Adrenal gland (tissue), 9 donors: ENCODE measurements at regions not wholly inside any gene's neighbourhood (a gene's known extent, or its start where the extent isn't known, plus 50 kb on each side); places are given as distances from the start of the nearest gene placed in this dataset.
A peak's percentile ranks its signal among the peaks of the same experiment; 100 is the strongest.

ENCODE experiments used
- DNase-seq, 7 donors: peaks; one replicate each; pipeline ENCODE4 v3.0.0-alpha.2; 2019 to 2020
- H3K27ac ChIP-seq, 5 donors: fragments of 200-600 bp; sonication (generic) in 4 of 5; 1 replicate in 3 of 5; 2 replicates in 2 of 5; pipeline versions ENCODE4 v1.5.1 to v1.8.0; 2016 to 2020; ENCODE audit warnings: mild to moderate bottlenecking in 1 of 5
- H3K27me3 ChIP-seq: fragments of 200-600 bp; 2 replicates; pipeline ENCODE4 v1.8.0; 2021
- H3K36me3 ChIP-seq, 2 donors: fragments of 200-600 bp; replicated peaks in 1 of 2; 1 replicate in 1 of 2; 2 replicates in 1 of 2; pipeline versions ENCODE4 v1.5.1 to v1.8.0; 2018 to 2022
- H3K4me1 ChIP-seq, 2 donors: fragments of 200-600 bp; replicated peaks in 1 of 2; 1 replicate in 1 of 2; 2 replicates in 1 of 2; pipeline versions ENCODE4 v1.5.1 to v1.8.0; 2018 to 2021
- H3K4me3 ChIP-seq, 4 donors: fragments of 200-600 bp; sonication (generic) in 3 of 4; one replicate each; pipeline ENCODE4 v1.5.1; 2016 to 2018
- H3K9me3 ChIP-seq, 3 donors: fragments of 200-600 bp; sonication (generic) in 1 of 3; replicated peaks in 1 of 3; 1 replicate in 2 of 3; 2 replicates in 1 of 3; pipeline versions ENCODE4 v1.5.1 to v1.8.0; 2016 to 2021
- CTCF ChIP-seq, 6 experiments: fragments of 450-650 bp in 4 of 6; fragments of 200-600 bp in 2 of 6; sonication (generic) in 1 of 6; IDR thresholded peaks; 1 replicate in 5 of 6; 2 replicates in 1 of 6; pipeline versions ENCODE4 v1.5.1 to v1.8.0; 2016 to 2021; ENCODE audit warnings: antibody characterized with exemption in 6 of 6, mild to moderate bottlenecking in 2 of 6, moderate library complexity in 1 of 6
- POLR2A ChIP-seq, 2 donors: fragments of 450-650 bp; IDR thresholded peaks; one replicate each; pipeline ENCODE4 v1.6.1; 2017; ENCODE audit warnings: antibody characterized with exemption in 2 of 2, mild to moderate bottlenecking in 2 of 2, moderate library complexity in 1 of 2
- WGBS, 4 donors: extraction: QIAGEN DNeasy Blood & Tissue Kit in 2 of 4; methylation state at CpG; one replicate each; pipeline versions ENCODE4 v1.1.5 to v1.1.7; 2013 to 2017; 5-methylcytosine and 5-hydroxymethylcytosine counted together
- intact Hi-C, 2 donors: fragments of 100-400 bp; cut with DNase I; formaldehyde crosslinking; loops; one replicate each; pipeline versions ENCODE4 v1.14.1 to v1.15.0; 2022 to 2023
- donor health status: healthy with polysubstance abuse.
- donor health status: Bipolar disorder and iron deficiency.
- donor health status: DM: yes; HTN: yes; CAD: no.
- donor health status: DM: no; HTN: no; CAD: no.
- donor health status: DM: no; HTN: no; CAD: no.

GRCh38 chr3:40915346-40915865 is 283.9 kb upstream of the CTNNB1 start:
- WGBS, 4 donors = 87 to 91% (median 90%) methylated on average over 6 of the region's 6 CpGs
- intact Hi-C loops = no loop called here
- no peaks in the 10 kb centered on the region for H3K4me1 ChIP-seq
- no peaks in the 10 kb centered on the region for H3K9me3 ChIP-seq
- no peak for DNase-seq
- TF ChIP-seq POLR2A (IDR thresholded peaks at IDR 0.05) (no peak), CTCF (IDR thresholded peaks at IDR 0.05) (no peak)
- no peak overlapping the region for H3K4me3 ChIP-seq
- H3K27me3 ChIP-seq = no peaks in the 10 kb centered on the region
- no peaks in the 10 kb centered on the region for H3K36me3 ChIP-seq
- H3K27ac ChIP-seq = no peak overlapping the region

GRCh38 chr3:40920041-40920440 is 279.3 kb upstream of the CTNNB1 start:
- TF ChIP-seq POLR2A (IDR thresholded peaks at IDR 0.05) (no peak), CTCF (IDR thresholded peaks at IDR 0.05) (no peak)
- no peaks in the 10 kb centered on the region for H3K36me3 ChIP-seq
- H3K27me3 ChIP-seq = no peaks in the 10 kb centered on the region
- WGBS, 4 donors = 50 to 71% (median 60%) methylated on average over 2 of the region's 2 CpGs
- peak in 2 of 7 donors; percentile 33 to 39 for DNase-seq
- H3K4me3 ChIP-seq = no peak overlapping the region
- intact Hi-C loops = no loop called here
- no peaks in the 10 kb centered on the region for H3K9me3 ChIP-seq
- H3K27ac ChIP-seq = no peak overlapping the region
- peaks cover 0 to 4% of the 10 kb centered on the region in 2 donors for H3K4me1 ChIP-seq

- Histone ChIP-seq H3K4me1 (peaks cover 0 to 4% of the 10 kb centered on the region in 2 donors), H3K27me3 (no peaks in the 10 kb centered on the region), H3K27ac (no peak overlapping the region), H3K4me3 (no peak overlapping the region), H3K36me3 (no peaks in the 10 kb centered on the region), H3K9me3 (no peaks in the 10 kb centered on the region)
- intact Hi-C loops = no loop called here
- WGBS, 4 donors = 77 to 81% (median 80%) methylated on average over 3 of the region's 3 CpGs
- no peak for DNase-seq
- TF ChIP-seq CTCF (IDR thresholded peaks at IDR 0.05) = no peak
- no peak for TF ChIP-seq POLR2A (IDR thresholded peaks at IDR 0.05)
These were observed 278.1 kb upstream of the CTNNB1 start for GRCh38 chr3:40921251-40921650.

GRCh38 chr3:40923143-40923542 is 276.2 kb upstream of the CTNNB1 start:
- no peak overlapping the region for H3K27ac ChIP-seq
- H3K4me3 ChIP-seq = no peak overlapping the region
- peaks cover 0 to 4% of the 10 kb centered on the region in 2 donors for H3K4me1 ChIP-seq
- WGBS, 4 donors = 84 to 94% (median 89%) methylated on average over 4 of the region's 4 CpGs
- intact Hi-C loops = no loop called here
- no peak for DNase-seq
- no peak for TF ChIP-seq POLR2A (IDR thresholded peaks at IDR 0.05)
- no peak for TF ChIP-seq CTCF (IDR thresholded peaks at IDR 0.05)
- no peaks in the 10 kb centered on the region for H3K36me3 ChIP-seq
- H3K9me3 ChIP-seq = no peaks in the 10 kb centered on the region
- no peaks in the 10 kb centered on the region for H3K27me3 ChIP-seq
